ENCODE measurements at regions not wholly inside any gene's neighbourhood (a gene's known extent, or its start where the extent isn't known, plus 50 kb on each side); places are given as distances from the start of the nearest gene placed in this dataset.

DNA sequence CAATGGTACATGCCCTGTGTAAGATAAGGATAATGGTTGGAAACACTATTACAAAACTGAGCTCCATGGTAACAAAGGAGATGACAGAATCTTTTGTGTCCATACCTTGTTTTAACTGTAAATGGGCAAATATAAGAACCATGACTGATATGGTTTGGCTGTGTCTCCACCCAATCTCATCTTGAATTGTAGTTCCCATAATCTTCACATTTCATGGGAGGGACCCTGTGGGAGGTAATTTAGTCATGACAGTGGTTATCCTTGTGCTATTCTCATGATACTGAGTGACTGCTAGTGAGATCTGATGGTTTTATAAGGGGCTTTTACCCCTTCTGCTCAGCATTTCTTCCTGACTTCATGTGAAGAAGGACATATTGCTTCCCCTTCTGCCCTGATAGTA lies 211.7 kb upstream of the RGPD4 start:
- TF ChIP-seq, protein P1, sequence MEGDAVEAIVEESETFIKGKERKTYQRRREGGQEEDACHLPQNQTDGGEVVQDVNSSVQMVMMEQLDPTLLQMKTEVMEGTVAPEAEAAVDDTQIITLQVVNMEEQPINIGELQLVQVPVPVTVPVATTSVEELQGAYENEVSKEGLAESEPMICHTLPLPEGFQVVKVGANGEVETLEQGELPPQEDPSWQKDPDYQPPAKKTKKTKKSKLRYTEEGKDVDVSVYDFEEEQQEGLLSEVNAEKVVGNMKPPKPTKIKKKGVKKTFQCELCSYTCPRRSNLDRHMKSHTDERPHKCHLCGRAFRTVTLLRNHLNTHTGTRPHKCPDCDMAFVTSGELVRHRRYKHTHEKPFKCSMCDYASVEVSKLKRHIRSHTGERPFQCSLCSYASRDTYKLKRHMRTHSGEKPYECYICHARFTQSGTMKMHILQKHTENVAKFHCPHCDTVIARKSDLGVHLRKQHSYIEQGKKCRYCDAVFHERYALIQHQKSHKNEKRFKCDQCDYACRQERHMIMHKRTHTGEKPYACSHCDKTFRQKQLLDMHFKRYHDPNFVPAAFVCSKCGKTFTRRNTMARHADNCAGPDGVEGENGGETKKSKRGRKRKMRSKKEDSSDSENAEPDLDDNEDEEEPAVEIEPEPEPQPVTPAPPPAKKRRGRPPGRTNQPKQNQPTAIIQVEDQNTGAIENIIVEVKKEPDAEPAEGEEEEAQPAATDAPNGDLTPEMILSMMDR (IDR thresholded peaks at IDR 0.05; ENCODE audit: low read depth, low read length): no peak
- no peak for TF ChIP-seq EZH2phosphoT487 (IDR thresholded peaks at IDR 0.05; ENCODE audit: low read depth)
